ENCODE measurements at regions not wholly inside any gene's neighbourhood (a gene's known extent, or its start where the extent isn't known, plus 50 kb on each side); places are given as distances from the start of the nearest gene placed in this dataset.

- TF ChIP-seq CTCF (conservative IDR thresholded peaks at IDR 0.05; ENCODE audit: low read length) = no peak
- H3K4me3 ChIP-seq (ENCODE audit: low read length) = no peak overlapping the region
- no peak for DNase-seq (ENCODE audit: low read depth)
Observed at GRCh38 chr14:84254290-84254689, 1275.7 kb upstream of the FLRT2 start.

GRCh38 chr14:84262932-84263331, 1267.0 kb upstream of the FLRT2 start:
- no peak for TF ChIP-seq CTCF (conservative IDR thresholded peaks at IDR 0.05; ENCODE audit: low read length)
- DNase-seq (ENCODE audit: low read depth) = no peak
- H3K4me3 ChIP-seq (ENCODE audit: low read length) = no peak overlapping the region

- TF ChIP-seq CTCF (conservative IDR thresholded peaks at IDR 0.05; ENCODE audit: low read length) = no peak
- DNase-seq (ENCODE audit: low read depth) = no peak
- no peak overlapping the region for H3K4me3 ChIP-seq (ENCODE audit: low read length)
Observed at GRCh38 chr14:84272290-84272721, 1257.6 kb upstream of the FLRT2 start.

- DNase-seq (ENCODE audit: low read depth) = no peak
- no peak overlapping the region for H3K4me3 ChIP-seq (ENCODE audit: low read length)
- no peak for TF ChIP-seq CTCF (conservative IDR thresholded peaks at IDR 0.05; ENCODE audit: low read length)
Observed at GRCh38 chr14:84273181-84273580, 1256.8 kb upstream of the FLRT2 start.

- DNase-seq (ENCODE audit: low read depth) = no peak
- H3K4me3 ChIP-seq (ENCODE audit: low read length) = no peak overlapping the region
- no peak for TF ChIP-seq CTCF (conservative IDR thresholded peaks at IDR 0.05; ENCODE audit: low read length)
Observed at GRCh38 chr14:84282618-84283017, 1247.3 kb upstream of the FLRT2 start.

GRCh38 chr14:84288781-84289180, 1241.2 kb upstream of the FLRT2 start:
- no peak for TF ChIP-seq CTCF (conservative IDR thresholded peaks at IDR 0.05; ENCODE audit: low read length)
- no peak overlapping the region for H3K4me3 ChIP-seq (ENCODE audit: low read length)
- DNase-seq (ENCODE audit: low read depth) = no peak

- no peak for DNase-seq (ENCODE audit: low read depth)
- H3K4me3 ChIP-seq (ENCODE audit: low read length) = no peak overlapping the region
- no peak for TF ChIP-seq CTCF (conservative IDR thresholded peaks at IDR 0.05; ENCODE audit: low read length)
Observed at GRCh38 chr14:84298663-84299195, 1231.2 kb upstream of the FLRT2 start.
